SIG-M5 treated with dmso at 0.1 percent for 504 hours (cell line): ENCODE measurements at regions not wholly inside any gene's neighbourhood (a gene's known extent, or its start where the extent isn't known, plus 50 kb on each side); places are given as distances from the start of the nearest gene placed in this dataset.

Experiments used
- DNase-seq: peaks from one replicate; lab custom pipeline; 2025; ENCODE audit not compliant: unreplicated experiment; lab: John Stamatoyannopoulos, UW

- peak; percentile 76 for DNase-seq
Measured at GRCh38 chr3:190252080-190252479, 70.2 kb downstream of the CLDN1 start.

- DNase-seq, result no peak
Measured at GRCh38 chr3:190249414-190249813, 72.8 kb downstream of the CLDN1 start.

- no peak for DNase-seq
Measured at GRCh38 chr3:190242147-190242546, 80.1 kb downstream of the CLDN1 start.

GRCh38 chr3:190239325-190239724 lies 82.9 kb downstream of the CLDN1 start:
- no peak for DNase-seq

GRCh38 chr3:190238871-190239270 lies 83.4 kb downstream of the CLDN1 start:
- no peak for DNase-seq

GRCh38 chr3:190234621-190235020 lies 87.6 kb downstream of the CLDN1 start:
- no peak for DNase-seq

- no peak for DNase-seq
Measured at GRCh38 chr3:190229632-190230424, 92.4 kb downstream of the CLDN1 start.

GRCh38 chr3:190227064-190227463 lies 95.2 kb downstream of the CLDN1 start:
- DNase-seq, result no peak

GRCh38 chr3:190224863-190225692 lies 97.2 kb downstream of the CLDN1 start:
- DNase-seq, result peak; percentile 59

GRCh38 chr3:190224456-190224855 lies 97.8 kb downstream of the CLDN1 start:
- DNase-seq, result no peak

- no peak for DNase-seq
Measured at GRCh38 chr3:190222916-190223315, 99.3 kb downstream of the CLDN1 start.

GRCh38 chr3:190222360-190222759 lies 99.9 kb downstream of the CLDN1 start:
- DNase-seq, result no peak

- DNase-seq, result no peak
Measured at GRCh38 chr3:190220362-190220761, 99.7 kb upstream of the P3H2 start.

GRCh38 chr3:190217081-190217480 lies 96.4 kb upstream of the P3H2 start:
- no peak for DNase-seq

- DNase-seq, result no peak
Measured at GRCh38 chr3:190213727-190214126, 93.0 kb upstream of the P3H2 start.

GRCh38 chr3:190210608-190211007 lies 89.9 kb upstream of the P3H2 start:
- DNase-seq, result no peak

GRCh38 chr3:190209533-190209932 lies 88.8 kb upstream of the P3H2 start:
- DNase-seq, result no peak

GRCh38 chr3:190208196-190208595 lies 87.5 kb upstream of the P3H2 start:
- no peak for DNase-seq

- DNase-seq, result peak; percentile 58
Measured at GRCh38 chr3:190205739-190206138, 85.0 kb upstream of the P3H2 start.

GRCh38 chr3:190204200-190204599 lies 83.5 kb upstream of the P3H2 start:
- no peak for DNase-seq

- no peak for DNase-seq
Measured at GRCh38 chr3:190197346-190197763, 76.7 kb upstream of the P3H2 start.

GRCh38 chr3:190194506-190194905 lies 73.8 kb upstream of the P3H2 start:
- no peak for DNase-seq
